Right renal pelvis (tissue), 4 donors: ENCODE measurements at regions not wholly inside any gene's neighbourhood (a gene's known extent, or its start where the extent isn't known, plus 50 kb on each side); places are given as distances from the start of the nearest gene placed in this dataset.
"Not testable (repeated sequence)": the region's sequence is repeated elsewhere in the genome, so short reads cannot be mapped to it uniquely, and the experiment has no call there.

Experiments used
- DNase-seq, 4 donors: peaks; one replicate each; pipeline ENCODE4 v3.0.0-alpha.2; 2013; ENCODE audit warnings: low read depth in 4 of 4, low spot score in 3 of 4, missing footprints in 1 of 4

DNA sequence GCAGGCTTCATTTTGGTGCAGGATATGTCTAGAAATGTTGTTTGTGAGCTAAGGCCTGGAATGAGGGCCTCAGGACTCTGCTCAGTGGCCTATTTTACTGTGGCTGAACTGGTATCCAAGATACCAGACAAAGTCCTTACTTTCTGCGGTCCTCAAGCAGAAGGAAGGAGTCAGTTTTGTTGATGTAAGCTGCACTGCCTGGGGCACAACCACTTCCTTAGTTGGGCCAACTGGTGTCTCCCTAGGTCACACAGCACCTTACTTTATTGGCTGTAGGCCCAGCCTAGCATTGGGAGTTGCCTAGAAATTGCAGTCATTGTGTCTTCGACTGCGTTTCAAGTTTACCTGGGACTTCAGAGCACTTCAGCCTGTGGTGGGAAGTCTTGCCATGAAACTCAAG is 1322.7 kb downstream of the AMY1C start:
- no peak for DNase-seq

DNA sequence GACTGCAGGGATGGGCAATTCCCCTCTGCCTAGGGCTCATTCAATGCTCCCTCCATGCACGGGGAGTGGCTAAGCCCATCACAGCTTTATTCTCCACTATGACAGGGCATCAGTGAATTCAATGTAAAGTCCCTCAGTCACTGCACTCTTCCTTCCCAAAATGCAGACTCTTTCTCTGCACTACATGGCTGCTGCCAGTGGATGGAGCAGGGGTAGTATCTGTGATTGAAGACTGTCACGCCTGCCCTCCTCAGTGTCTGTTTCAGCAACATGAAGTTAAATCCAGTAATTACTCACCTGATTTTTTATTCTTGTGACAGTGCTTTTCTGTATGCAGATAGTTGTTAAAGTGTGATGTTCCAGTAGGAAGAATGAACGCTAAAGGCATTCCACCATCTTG is 1323.2 kb downstream of the AMY1C start:
- DNase-seq: no peak

DNA sequence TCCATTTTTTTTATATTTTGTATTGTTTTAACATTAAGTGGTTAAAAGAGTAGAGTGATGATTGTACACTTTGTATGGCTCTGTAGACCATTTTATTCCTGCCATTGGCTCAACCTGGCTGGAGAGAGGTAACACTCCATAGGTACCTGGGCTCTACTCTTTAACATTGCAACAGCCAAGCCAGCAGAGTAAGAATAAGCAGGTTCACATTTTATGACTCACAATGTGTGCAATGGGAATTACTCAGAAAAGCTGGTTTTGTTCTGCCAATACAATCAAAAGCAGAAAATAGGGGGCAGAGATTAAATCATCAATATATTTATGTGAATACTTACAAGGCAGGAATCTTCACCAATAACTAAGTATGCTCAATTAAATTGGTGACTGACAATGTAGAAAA is 1324.0 kb downstream of the AMY1C start:
- DNase-seq: no peak

DNA sequence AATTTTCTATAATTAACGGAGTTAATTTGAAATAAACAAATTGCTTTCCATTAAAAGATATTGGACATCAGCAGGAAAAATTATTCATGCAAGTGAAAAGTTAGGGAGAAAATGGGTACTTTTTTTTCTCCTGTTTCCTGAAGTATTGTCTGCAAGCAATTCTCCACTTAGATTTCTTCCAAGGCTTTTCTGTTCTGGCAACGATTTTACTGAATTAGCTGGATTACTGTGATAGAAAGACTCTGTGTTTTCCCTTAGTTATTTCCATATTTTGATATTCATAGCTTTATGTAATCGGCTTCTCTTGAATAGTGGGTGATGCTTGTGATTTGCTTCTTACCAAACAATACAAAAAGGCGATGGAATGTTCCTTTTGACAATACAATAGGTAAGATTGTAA is 1333.9 kb downstream of the AMY1C start:
- DNase-seq: no peak

DNA sequence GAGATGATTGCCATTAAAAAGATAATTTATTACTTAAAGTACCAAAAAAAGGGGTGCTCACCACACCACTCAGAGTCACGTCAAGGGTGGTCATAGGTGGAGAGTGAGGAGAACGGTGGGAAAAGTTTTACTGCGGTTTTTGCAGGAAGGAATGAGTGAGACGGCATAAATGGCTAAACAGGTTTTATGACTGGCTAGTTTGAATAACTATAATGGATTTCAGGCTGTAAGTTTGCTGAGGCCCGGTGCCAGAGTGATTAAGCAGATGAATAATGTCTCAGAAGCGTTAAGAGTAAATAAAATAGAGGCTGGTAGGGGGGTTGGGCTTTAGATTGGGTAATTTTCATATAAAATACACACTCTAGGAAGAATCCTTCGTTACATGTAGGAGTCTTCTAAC is 1337.8 kb downstream of the AMY1C start:
- DNase-seq: no peak

DNA sequence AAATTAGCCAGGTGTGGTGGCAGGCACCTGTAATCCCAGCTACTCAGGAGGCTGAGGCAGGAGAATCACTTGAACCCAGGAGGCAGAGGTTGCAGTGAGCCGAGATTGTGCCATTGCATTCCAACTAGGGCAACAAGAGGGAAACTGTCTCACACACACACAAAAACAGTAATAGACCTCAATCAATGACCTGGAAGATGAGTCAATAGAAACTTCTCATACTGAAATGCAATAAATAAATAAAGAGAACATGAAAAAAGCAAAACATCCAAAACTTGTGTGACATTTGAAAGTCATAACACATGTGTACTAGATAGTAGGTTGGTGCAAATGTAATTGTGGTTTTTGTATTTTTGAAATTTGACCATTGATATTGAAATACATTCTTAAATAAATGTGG is 1338.5 kb downstream of the AMY1C start:
- no peak for DNase-seq

DNA sequence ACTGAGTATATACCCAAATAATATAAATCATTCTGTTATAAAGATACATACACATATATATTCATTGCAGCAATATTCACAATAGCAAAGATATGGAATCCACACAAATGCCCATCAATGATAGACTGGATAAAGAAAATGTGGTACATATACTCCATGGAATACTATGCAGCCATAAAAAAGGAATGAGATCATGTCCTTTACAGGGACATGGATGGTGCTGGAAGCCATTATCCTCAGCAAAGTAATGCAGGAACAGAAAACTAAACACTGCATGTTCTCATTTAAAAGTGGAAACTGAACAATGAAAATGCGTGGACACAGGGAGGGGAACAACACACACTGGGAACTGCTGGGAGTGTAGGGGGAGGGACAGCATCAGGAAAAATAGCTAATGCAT is 1344.2 kb downstream of the AMY1C start:
- DNase-seq: not testable (repeated sequence)

DNA sequence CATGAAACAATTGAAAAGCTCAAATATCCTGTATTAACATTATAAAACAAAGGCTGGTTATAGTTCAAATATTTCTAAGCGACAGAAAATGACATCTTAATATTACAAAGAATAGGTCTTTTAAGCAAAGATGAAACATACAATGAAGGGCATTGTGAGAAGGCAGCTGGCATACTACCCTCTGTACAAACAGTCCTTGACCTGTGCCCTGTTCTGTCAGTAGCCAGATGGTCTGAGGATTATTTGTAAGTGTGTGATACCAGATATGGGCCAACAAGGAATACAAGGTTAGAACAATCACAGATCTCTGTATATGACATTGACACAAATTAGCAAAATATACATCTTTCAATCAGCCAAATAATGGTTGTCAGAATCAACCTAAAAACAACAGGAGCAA is 1350.4 kb downstream of the AMY1C start:
- no peak for DNase-seq

DNA sequence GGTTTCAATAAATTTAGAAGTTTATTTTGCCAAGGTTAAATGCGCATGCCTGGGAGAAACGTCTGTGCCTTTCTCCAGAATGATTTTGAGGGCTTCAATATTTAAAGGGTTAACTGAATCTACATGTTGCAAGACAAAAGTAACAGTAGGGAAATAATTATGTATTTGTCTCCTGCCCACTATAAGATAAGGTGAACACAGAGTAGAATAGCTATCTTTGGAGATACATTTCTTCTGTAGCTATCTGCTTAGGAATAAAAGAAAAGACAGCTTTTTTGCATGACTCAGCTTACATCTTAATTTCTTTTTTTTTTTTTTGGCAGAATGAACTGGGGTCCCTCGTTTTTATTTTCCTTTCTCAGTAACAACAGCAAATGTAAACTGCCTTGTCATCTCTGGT is 1351.6 kb downstream of the AMY1C start:
- no peak for DNase-seq

DNA sequence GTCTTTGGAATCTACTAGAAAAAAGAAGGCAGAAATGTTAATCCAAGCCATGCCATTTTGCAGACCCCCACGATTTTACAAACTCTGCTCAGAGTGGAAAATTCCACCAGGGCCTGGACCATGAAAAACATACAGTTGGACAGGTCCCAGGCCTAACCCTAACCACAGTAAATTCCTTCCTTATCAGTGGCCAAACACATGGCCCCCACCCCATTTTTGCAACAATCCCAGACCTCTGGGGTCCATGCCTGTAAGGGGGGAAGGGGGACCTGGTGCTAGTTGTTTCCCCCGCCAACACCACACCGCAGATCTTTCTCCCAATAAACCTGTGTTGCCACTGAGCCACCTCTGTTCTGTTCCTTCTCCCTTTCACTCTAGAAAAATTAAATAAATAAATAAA is 1352.7 kb downstream of the AMY1C start:
- no peak for DNase-seq

DNA sequence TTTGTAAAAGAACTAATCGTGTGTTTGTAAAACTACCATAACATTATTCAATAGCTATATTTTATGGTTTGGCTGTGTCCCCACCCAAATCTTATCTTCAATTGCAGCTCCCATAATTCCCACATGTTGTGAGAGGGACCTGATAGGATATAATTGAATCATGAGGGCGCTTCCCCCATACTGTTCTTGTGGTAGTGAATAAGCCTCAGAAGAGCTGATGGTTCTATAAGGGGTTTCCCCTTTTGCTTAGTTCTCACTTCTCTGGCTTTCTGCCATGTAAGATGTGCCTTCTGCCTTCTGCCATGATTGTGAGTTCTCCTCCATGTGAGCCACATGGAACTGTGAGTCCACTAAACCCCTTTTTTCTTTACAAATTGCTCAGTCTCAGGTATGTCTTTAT is 1372.3 kb downstream of the AMY1C start:
- no peak for DNase-seq

DNA sequence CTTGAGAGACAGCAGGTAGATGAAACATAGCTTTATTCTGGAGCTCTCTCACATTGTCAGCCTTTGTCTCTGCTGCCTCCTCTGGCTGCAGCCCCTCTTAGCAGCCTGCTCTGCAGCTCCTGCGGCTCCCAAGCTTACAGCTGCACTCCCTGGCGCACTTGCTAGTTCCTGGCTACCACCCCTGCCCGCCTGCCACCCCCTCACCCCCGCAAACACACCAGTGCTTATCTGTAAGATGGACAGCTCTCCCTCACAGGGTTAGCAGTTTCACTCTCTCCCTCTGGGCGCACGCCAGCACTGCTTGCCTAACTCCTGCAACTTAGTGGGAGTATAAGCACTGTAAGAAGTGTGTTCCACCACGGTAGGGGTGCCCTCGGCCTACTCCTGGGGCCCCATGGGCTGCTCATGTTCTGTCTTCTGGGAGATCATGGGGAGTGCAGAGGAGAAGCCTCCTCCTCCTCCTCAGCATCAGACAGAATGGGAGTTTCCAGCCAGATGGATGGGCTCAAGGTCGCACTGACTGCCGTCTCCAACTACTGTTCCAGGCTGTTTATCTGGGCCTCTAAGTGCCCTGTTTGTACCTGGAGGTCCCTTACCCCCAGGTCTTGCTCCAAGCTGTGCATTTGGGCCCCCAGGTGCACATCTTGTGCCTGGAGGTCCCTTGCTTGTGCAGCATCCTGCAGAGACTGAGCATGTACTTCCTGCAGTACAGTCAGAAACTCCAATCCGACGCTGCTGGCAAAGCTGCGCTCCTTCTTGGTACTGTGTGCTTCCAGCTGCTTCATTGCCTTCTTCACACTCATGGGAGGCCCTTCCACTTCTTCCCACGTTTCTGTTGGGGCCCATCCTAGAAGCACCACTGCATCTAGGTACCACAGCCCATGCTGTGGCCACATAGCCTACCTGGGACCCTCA is 1388.1 kb downstream of the AMY1C start:
- DNase-seq: peak in 1 of 4 donors; percentile 6

DNA sequence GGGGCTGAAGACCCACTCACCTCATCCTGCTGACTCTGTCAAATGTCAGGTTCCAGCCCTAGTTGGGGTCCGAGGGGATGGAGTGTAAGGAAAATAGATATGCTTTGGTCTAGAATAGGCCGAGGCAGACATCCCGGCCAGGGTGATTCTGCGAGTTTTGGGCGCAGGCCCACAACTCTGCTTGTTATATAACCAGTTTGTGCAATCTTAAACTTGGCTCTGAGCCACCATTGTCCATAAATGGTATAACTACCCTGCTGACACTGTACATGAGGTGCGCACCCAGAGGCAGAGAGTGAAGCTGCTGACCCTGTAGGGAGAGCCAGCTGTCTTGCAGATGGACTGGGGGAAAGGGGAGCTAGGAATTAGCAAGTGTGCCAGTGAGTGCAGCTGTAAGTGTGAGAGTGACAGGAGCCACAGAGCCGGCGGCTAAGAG is 1388.8 kb downstream of the AMY1C start:
- no peak for DNase-seq

DNA sequence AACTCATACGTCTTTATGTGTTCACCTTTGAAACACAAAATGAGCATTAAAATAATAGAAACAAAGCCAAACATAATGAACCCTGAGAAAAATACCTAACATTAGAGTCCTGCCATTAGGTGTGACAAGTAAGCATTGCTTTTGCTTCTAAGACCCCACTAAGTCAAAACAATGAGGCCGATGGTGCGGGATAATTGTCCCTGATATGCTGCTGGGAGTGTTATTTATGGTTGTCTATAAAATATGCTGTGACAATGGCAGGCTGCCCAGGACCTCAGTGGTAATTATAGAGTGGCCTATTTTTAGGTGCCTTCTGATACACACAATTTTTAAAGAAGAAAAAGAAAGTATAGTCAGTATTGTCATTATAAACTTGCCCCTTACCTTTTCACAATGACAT is 1423.1 kb downstream of the AMY1C start:
- no peak for DNase-seq

DNA sequence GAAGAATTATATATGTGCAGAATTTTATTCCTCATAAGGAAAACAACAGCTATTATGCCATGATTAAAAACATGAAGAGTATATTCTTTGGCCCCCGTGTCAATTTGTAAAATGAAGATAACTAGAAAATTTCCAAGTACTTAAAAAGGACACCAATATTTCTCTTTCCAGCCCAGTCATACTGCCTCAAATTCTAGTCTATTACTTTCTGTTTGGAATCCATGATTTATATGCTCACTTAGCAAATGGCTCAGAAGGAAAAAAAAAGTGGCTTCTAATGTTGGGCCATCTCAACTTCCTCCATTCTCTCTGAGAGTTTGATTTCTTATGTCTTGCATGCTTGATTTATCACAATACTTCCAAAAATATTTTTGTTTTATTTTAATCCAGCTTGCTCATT is 1431.1 kb downstream of the AMY1C start:
- DNase-seq: no peak

DNA sequence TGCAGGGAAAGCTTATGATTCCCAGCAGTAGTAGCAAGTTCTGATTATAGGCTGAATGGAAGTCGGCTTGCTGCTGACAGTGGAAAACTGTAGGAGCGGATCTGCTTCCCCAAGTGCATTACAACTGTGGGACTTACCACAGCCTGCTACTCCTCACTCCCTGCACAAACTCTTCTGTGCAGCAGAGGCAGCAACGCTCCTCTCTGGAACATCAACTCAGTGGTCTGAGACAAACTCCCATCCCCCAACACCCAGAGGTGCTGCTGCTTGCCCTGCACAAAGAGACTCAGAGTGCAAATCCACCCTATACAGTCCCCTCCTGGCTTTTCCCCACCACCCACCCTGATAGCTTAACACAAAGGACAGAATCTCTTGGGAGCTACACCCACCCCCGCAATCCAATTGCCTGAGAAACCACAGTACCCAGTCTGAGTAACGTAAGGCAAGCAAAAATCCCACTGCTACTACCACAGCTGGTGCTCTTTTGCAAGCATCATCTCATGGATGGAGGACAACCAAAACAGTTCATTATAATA is 1455.2 kb downstream of the AMY1C start:
- DNase-seq: no peak

DNA sequence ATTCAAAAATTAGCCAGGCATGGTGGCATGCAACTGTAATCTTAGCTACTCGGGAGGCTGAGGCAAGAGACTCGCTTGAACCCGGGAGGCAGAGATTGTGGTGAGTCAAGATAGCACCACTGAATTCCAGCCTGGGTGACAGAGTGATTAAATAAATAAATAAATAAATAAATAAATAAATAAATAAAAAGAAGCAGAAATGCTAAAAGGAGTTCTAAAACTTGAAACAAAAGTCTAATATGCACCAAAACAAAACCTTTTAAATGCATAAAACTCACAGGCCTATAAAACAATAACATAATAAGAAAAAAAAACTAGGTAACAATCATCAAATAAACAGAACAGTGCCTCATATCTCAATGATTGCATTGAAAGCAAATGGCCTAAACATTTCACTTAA is 1458.9 kb downstream of the AMY1C start:
- DNase-seq: no peak

DNA sequence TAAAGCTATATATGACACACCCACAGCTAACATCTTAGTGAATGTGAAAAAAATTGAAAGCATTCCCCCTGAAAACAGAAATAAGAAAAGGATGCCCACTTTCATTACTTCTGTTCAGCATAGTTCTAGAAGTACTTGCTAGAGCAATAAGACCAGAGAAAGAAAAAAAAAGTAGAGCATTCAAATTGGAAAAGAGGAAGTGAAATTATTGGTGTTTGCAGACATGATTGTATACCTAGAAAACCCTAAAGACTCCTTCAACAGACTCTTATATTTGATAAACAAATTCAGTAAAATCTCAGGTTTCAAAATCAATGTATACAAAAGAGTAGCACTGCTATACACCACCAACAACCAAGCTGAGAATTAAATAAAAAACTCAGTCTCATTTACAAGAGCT is 1461.0 kb downstream of the AMY1C start:
- no peak for DNase-seq

DNA sequence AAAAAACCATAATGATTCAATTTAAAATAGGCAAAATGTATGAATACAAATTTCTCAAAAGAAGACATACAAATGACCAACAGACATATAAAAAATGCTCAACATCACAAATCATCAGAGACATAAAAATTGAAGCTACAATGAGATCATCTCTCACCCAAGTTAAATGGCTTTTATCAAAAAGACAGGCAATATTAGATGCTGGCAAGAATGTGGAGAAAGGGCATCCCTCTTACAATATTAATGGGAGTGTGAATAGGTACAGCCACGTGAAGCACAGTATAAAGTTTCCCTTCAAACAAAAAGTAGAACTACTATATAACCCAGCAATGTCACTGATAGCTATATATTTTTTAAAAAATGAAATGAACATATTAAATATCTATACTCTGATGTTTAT is 1481.7 kb downstream of the AMY1C start:
- DNase-seq: no peak

DNA sequence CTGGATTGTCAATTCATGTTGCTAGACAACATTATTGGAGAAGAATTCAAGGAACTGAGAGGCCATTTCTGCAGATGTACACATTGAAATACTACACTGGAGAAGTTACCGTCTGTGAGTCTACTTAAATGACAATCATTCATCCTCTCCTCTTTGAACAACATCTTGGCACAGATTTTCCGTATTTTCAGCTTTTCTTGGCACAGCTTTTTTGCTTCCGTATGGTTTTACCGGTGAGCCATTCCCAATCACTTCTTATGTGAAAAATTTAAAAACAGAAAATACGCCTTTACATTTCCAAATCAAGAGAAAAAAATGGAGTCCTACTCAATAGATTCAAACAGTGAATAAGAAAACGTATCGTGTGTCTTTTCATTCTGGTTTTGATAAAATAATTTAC is 1493.7 kb downstream of the AMY1C start:
- DNase-seq: no peak

DNA sequence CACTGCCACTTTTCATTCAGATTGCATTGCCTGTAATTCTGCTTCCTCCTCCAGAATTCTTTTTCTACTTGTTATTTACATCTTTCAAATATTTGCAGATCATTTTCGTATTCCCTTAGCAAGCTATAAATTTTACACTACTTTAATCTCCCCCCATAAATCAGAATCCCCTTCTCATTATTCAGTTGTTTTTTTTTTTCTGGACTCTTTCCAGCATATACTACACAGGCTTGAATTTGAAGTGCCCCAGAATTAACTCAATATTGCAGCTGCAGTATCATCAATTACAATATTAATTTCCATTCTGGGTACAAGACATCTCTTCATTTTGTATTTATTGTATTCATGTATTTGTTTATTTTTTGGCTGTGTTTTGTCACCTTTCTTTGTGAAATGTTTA is 1494.3 kb downstream of the AMY1C start:
- DNase-seq: no peak

DNA sequence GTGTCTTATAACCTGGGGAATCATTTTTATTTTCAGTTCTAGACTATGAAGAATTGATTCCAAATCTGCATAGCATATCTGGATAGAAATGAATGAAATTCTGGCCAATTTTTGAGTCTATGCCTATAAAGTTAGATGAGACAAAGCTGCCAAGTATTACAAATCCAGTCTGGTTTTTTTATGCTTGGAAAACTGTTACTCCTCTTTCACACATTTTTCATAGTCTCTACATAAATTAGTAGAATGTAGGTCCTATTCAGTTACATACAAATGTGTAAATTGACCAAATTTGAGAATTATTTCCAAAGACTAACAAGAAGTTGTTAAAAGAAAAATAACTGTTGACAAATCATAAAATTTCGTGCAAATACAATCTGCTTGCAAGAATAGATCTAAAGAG is 1505.2 kb downstream of the AMY1C start:
- DNase-seq: no peak

DNA sequence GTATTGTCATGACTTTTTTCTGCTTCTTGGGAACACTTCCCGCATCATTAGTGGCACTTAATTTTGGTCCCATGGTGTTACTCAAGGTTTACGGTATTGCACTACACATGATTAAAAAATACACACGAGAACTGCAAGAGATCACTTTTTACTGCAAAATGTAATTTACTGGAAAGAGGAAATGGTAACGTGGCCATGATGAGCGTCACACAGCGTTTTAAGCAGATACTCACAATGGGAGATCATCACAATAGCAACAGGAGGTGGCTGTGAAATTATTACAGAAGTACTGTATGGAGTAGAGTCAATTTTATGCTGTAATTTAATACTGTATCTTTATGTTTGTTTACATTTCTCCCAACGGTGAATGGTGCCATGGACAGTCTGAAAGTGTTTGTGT is 1510.3 kb downstream of the AMY1C start:
- DNase-seq: no peak
